Activated CD4-positive, alpha-beta memory T cell treated with anti-CD3 and anti-CD28 coated beads, Interleukin-2, amount 10 ng/mL, durations not matched to agents 7 days and 5 days (primary cell): ENCODE measurements at regions not wholly inside any gene's neighbourhood (a gene's known extent, or its start where the extent isn't known, plus 50 kb on each side); places are given as distances from the start of the nearest gene placed in this dataset.

Experiments used
- CTCF ChIA-PET: fragments of 350-600 bp; sonication (Branson Sonifier 250); formaldehyde crosslinking; loops from one replicate; lab custom pipeline; 2021; ENCODE audit warnings: antibody characterized with exemption, inconsistent platforms; lab: Charles Lee
- POLR2A ChIA-PET: fragments of 350-600 bp; sonication (Branson Sonifier 250); formaldehyde crosslinking; loops from one replicate; lab custom pipeline; 2021; ENCODE audit warnings: antibody characterized with exemption; lab: Charles Lee
- DNase-seq: peaks from one replicate; pipeline ENCODE4 v3.0.0-alpha.2; 2020
- H3K27ac Mint-ChIP-seq: one replicate; pipeline ENCODE4 v1.8.0; 2021; ENCODE audit warnings: mild to moderate bottlenecking, mixed read lengths
- H3K27me3 Mint-ChIP-seq: one replicate; pipeline ENCODE4 v1.8.0; 2021; ENCODE audit warnings: mixed read lengths
- H3K36me3 Mint-ChIP-seq: one replicate; pipeline ENCODE4 v1.8.0; 2021; ENCODE audit warnings: low read depth, mixed read lengths
- H3K4me1 Mint-ChIP-seq: one replicate; pipeline ENCODE4 v1.8.0; 2021; ENCODE audit warnings: mixed read lengths
- H3K4me3 Mint-ChIP-seq: one replicate; pipeline ENCODE4 v1.8.0; 2021; ENCODE audit warnings: mild to moderate bottlenecking, mixed read lengths
- H3K9me3 Mint-ChIP-seq: one replicate; pipeline ENCODE4 v1.8.0; 2021; ENCODE audit warnings: mixed read lengths

GRCh38 chr11:80525663-80526405 is 1085.0 kb upstream of the TENM4 start:
- no peak for DNase-seq
- H3K27ac Mint-ChIP-seq: no peak overlapping the region
- H3K9me3 Mint-ChIP-seq: peaks cover 3% of the 10 kb centered on the region
- H3K27me3 Mint-ChIP-seq: no peaks in the 10 kb centered on the region
- no peak overlapping the region for H3K4me3 Mint-ChIP-seq
- POLR2A ChIA-PET: no interaction called here
- H3K4me1 Mint-ChIP-seq: no peaks in the 10 kb centered on the region
- CTCF ChIA-PET: no interaction called here
- H3K36me3 Mint-ChIP-seq: no peaks in the 10 kb centered on the region

DNA sequence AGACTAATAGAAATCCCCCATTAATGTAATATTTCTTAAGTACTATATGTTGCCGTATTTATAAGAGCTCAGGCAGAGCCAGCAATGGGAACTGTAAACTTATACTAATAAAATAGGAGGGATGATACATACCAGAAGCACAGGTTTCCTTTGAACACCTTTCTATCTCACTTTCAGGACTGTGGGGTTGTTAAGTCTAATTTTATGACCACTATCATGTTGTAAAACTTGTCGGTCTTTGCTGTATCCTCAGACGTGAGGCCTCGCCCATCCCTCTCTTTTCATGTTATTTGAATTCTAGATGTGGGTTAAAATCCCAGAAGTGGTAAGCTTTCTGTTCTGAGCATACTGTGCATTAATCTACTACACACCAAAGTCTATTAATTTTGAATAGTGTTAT is 1083.5 kb upstream of the TENM4 start:
- no peaks in the 10 kb centered on the region for H3K36me3 Mint-ChIP-seq
- no peaks in the 10 kb centered on the region for H3K27me3 Mint-ChIP-seq
- ChIA-PET CTCF (no interaction called here), POLR2A (no interaction called here)
- no peak overlapping the region for H3K4me3 Mint-ChIP-seq
- no peak for DNase-seq
- H3K9me3 Mint-ChIP-seq: peaks cover 3% of the 10 kb centered on the region
- no peaks in the 10 kb centered on the region for H3K4me1 Mint-ChIP-seq
- no peak overlapping the region for H3K27ac Mint-ChIP-seq

DNA sequence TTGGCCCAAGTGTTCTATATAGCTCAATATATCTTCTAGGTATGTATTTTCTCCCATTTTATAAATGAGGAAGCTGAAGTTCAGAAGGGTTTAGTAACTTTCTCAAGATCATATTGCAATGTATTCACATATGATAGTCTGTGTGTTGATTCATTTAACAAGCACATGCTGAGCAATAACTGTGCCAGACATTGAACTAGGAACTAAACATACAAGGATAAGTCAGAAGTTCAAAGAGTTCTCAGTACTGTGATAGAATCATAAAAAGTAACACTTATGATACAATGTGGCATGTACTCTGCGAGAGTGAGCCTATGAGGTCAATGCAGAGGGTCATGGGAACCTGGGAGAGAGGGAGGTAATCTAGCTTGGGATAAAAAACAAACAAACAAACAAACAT is 1082.2 kb upstream of the TENM4 start:
- Mint-ChIP-seq H3K36me3 (no peaks in the 10 kb centered on the region), H3K4me3 (no peak overlapping the region), H3K27ac (no peak overlapping the region), H3K4me1 (no peaks in the 10 kb centered on the region), H3K27me3 (no peaks in the 10 kb centered on the region), H3K9me3 (peaks cover 5% of the 10 kb centered on the region)
- no peak for DNase-seq
- POLR2A ChIA-PET: no interaction called here
- CTCF ChIA-PET: no interaction called here

- Mint-ChIP-seq H3K4me1 (no peaks in the 10 kb centered on the region), H3K9me3 (peaks cover 5% of the 10 kb centered on the region), H3K27me3 (no peaks in the 10 kb centered on the region), H3K4me3 (no peak overlapping the region), H3K36me3 (no peaks in the 10 kb centered on the region), H3K27ac (no peak overlapping the region)
- ChIA-PET CTCF (no interaction called here), POLR2A (no interaction called here)
- no peak for DNase-seq
These were observed 1080.8 kb upstream of the TENM4 start for GRCh38 chr11:80521592-80521991.

DNA sequence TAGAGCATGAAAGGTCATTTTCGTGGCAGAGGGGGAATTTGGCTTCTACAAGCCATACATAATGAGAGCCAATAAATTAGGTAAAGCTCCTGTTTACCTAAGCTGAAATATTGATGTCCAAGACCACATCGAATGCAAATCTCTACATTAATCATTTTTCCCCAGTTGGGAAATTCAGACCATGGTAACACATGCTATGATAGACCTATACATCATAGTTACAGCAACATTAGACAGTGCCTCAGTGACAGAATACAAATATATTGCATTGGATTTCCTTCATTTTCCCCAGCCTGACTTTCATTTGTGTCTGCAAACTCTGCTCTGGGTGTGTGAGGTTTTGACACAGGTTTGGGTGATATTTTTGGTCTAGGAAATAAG is 1079.7 kb upstream of the TENM4 start:
- Mint-ChIP-seq H3K9me3 (peaks cover 6% of the 10 kb centered on the region), H3K4me1 (no peaks in the 10 kb centered on the region), H3K4me3 (no peak overlapping the region), H3K27ac (no peak overlapping the region), H3K36me3 (no peaks in the 10 kb centered on the region), H3K27me3 (no peaks in the 10 kb centered on the region)
- POLR2A ChIA-PET: no interaction called here
- CTCF ChIA-PET: no interaction called here
- DNase-seq: no peak

DNA sequence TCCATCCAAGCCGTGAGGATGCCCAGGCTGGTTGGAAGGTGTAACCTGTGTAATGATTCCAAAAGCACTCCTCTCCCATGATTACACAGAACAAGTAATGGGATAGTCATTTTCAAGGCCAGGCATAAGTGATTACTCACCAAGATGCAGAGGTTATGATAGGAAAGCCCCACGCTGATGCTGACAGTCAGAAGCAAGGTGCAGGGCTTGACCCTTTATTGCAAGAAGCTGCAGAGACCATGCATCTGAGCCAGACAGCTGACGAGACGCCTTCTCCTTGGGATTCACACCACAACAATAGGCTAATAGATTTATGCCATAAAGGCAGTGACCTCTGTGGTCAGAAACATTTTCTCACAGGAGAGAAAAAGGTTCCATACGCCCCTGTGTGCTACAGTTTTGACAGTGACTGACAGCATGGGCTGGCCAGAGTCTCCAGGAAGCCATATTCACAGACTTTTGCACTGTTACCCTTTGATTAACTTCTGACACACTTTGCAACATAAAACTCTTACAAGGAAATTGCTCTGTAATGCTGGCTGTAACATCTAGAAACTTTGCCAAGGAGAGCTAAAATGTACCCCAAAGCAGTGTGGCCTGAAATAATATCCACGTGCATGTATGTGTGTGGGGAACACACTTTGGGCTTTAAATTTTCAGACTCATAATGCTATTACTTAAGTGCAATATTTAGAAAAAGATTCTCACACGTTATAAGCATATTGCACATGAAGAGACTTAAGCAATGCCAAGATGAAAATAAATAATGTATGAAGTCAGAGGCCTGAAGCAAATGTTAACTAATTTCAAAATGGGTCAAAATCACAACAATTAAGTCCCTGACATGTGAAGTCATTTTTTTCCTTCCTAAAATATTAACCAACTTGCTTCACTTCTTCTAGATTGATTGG is 1079.0 kb upstream of the TENM4 start:
- no peak for DNase-seq
- POLR2A ChIA-PET: no interaction called here
- Mint-ChIP-seq H3K4me3 (no peak overlapping the region), H3K4me1 (no peaks in the 10 kb centered on the region), H3K27me3 (no peaks in the 10 kb centered on the region), H3K27ac (no peak overlapping the region), H3K9me3 (peaks cover 7% of the 10 kb centered on the region), H3K36me3 (no peaks in the 10 kb centered on the region)
- CTCF ChIA-PET: no interaction called here

GRCh38 chr11:80517701-80518100 is 1076.9 kb upstream of the TENM4 start:
- ChIA-PET POLR2A (no interaction called here), CTCF (no interaction called here)
- H3K27ac Mint-ChIP-seq: no peak overlapping the region
- peaks cover 9% of the 10 kb centered on the region for H3K9me3 Mint-ChIP-seq
- no peaks in the 10 kb centered on the region for H3K27me3 Mint-ChIP-seq
- H3K4me3 Mint-ChIP-seq: no peak overlapping the region
- DNase-seq: no peak
- no peaks in the 10 kb centered on the region for H3K4me1 Mint-ChIP-seq
- no peaks in the 10 kb centered on the region for H3K36me3 Mint-ChIP-seq

- ChIA-PET CTCF (no interaction called here), POLR2A (no interaction called here)
- H3K36me3 Mint-ChIP-seq: no peaks in the 10 kb centered on the region
- peaks cover 9% of the 10 kb centered on the region for H3K9me3 Mint-ChIP-seq
- no peaks in the 10 kb centered on the region for H3K27me3 Mint-ChIP-seq
- H3K4me1 Mint-ChIP-seq: no peaks in the 10 kb centered on the region
- DNase-seq: no peak
- no peak overlapping the region for H3K4me3 Mint-ChIP-seq
- no peak overlapping the region for H3K27ac Mint-ChIP-seq
These were observed 1074.3 kb upstream of the TENM4 start for GRCh38 chr11:80515097-80515496.

GRCh38 chr11:80512491-80512890 is 1071.7 kb upstream of the TENM4 start:
- ChIA-PET CTCF (no interaction called here), POLR2A (no interaction called here)
- Mint-ChIP-seq H3K27me3 (no peaks in the 10 kb centered on the region), H3K4me3 (no peak overlapping the region), H3K9me3 (peaks cover 16% of the 10 kb centered on the region), H3K36me3 (no peaks in the 10 kb centered on the region), H3K4me1 (no peaks in the 10 kb centered on the region), H3K27ac (no peak overlapping the region)
- no peak for DNase-seq

DNA sequence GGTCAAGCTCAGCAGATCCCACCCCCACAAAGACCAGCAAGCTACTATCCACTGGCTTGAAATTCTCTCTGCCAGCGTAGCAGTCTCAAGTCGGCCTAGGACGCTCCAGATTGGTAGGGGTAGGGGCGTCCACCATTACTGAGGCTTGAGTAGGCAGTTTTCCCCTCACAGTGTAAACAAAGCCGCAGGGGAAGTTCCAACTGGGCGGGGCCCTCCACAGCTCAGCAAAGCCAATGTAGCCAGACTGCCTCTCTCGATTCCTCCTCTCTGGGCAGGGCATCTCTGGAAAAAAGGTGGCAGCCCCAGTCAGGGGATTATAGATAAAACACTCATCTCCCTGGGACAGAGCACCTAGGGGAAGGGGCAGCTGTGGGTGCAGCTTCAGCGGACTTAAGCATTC is 1064.9 kb upstream of the TENM4 start:
- no peak overlapping the region for H3K27ac Mint-ChIP-seq
- ChIA-PET CTCF (no interaction called here), POLR2A (no interaction called here)
- DNase-seq: no peak
- no peak overlapping the region for H3K4me3 Mint-ChIP-seq
- H3K27me3 Mint-ChIP-seq: no peaks in the 10 kb centered on the region
- no peaks in the 10 kb centered on the region for H3K36me3 Mint-ChIP-seq
- peaks cover 10% of the 10 kb centered on the region for H3K9me3 Mint-ChIP-seq
- H3K4me1 Mint-ChIP-seq: no peaks in the 10 kb centered on the region

- Mint-ChIP-seq H3K36me3 (no peaks in the 10 kb centered on the region), H3K4me3 (no peak overlapping the region), H3K9me3 (peaks cover 17% of the 10 kb centered on the region)
These were observed 1063.2 kb upstream of the TENM4 start for GRCh38 chr11:80503990-80504389.

DNA sequence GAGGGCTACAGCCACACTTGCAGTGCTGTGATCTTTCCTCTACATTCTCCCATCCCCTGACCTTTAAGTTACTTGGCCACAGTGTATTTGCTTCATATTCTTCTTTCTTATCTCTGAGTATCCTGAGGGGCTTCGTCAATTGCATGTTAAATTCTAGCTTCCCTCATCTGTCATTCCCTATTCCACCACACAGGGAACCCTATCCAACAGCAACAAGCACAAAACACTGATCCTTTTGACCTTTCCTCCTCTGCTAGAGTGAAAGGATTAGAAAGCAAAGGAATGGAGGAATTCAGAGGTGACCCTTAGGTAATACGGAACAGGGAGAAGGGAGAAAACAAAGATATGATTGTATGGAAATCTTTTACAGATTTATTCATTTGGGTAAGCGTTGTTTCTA is 1061.7 kb upstream of the TENM4 start:
- Mint-ChIP-seq H3K9me3 (peaks cover 12% of the 10 kb centered on the region), H3K4me1 (no peaks in the 10 kb centered on the region), H3K27ac (no peak overlapping the region), H3K4me3 (no peak overlapping the region), H3K27me3 (no peaks in the 10 kb centered on the region), H3K36me3 (no peaks in the 10 kb centered on the region)
- POLR2A ChIA-PET: no interaction called here
- DNase-seq: no peak
- CTCF ChIA-PET: no interaction called here

More at GRCh38 chr11:80503990-80504389, 1063.2 kb upstream of the TENM4 start:
- ChIA-PET CTCF (no interaction called here), POLR2A (no interaction called here)
- Mint-ChIP-seq H3K4me1 (no peaks in the 10 kb centered on the region), H3K27ac (no peak overlapping the region), H3K27me3 (no peaks in the 10 kb centered on the region)
- no peak for DNase-seq

DNA sequence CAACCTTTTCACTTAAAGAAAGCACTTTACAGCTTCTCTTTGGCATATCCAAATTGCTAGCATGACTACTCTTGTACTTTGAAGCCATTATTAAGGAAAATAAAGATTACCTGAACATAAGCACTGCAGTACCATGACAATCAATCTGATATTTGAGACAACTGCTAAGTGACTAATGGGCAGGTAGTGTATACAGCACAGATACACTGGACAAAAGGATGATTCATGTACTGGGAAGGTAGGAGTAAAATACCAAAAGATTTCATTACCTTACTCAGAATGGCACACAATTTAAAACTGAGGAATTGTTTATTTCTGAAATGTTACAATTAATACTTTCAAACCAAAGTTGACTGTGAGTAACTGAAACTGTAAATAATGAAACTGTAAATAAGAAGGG is 1054.3 kb upstream of the TENM4 start:
- POLR2A ChIA-PET: no interaction called here
- H3K9me3 Mint-ChIP-seq: peaks cover 13% of the 10 kb centered on the region
- no peaks in the 10 kb centered on the region for H3K36me3 Mint-ChIP-seq
- no peaks in the 10 kb centered on the region for H3K27me3 Mint-ChIP-seq
- CTCF ChIA-PET: no interaction called here
- H3K4me1 Mint-ChIP-seq: no peaks in the 10 kb centered on the region
- no peak for DNase-seq
- no peak overlapping the region for H3K27ac Mint-ChIP-seq
- H3K4me3 Mint-ChIP-seq: no peak overlapping the region

DNA sequence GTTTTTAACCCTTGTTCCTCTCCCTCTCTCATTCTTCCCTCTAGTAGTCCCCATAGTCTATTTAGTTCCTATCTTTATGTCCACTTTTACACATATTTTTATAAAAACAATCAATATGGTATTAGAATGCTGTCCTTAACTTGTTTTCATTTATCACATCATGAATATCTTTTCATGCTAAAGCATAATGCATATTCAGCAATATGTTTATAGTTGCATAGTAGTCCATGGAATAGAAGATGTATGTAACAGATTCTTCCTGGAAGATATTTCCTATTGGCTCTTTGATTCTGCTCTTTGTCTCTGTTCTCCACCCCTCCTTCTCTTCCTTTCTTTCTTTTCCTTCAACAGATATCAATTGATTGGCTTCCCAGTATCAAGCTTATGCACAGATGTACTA is 1047.1 kb upstream of the TENM4 start:
- ChIA-PET POLR2A (no interaction called here), CTCF (no interaction called here)
- DNase-seq: no peak
- Mint-ChIP-seq H3K27ac (no peak overlapping the region), H3K36me3 (no peaks in the 10 kb centered on the region), H3K9me3 (peaks cover 11% of the 10 kb centered on the region), H3K4me1 (no peaks in the 10 kb centered on the region), H3K4me3 (no peak overlapping the region), H3K27me3 (no peaks in the 10 kb centered on the region)
